Progenitor cell of endocrine pancreas (in vitro differentiated cells): ENCODE measurements at regions not wholly inside any gene's neighbourhood (a gene's known extent, or its start where the extent isn't known, plus 50 kb on each side); places are given as distances from the start of the nearest gene placed in this dataset.

Source experiments
- DNase-seq: peaks from one replicate; pipeline ENCODE4 v3.0.0; 2021; ENCODE audit warnings: low spot score; ENCODE audit not compliant: unreplicated experiment
- H3K27ac Mint-ChIP-seq: 2 replicates; pipeline ENCODE4 v1.8.0; 2021; ENCODE audit warnings: mild to moderate bottlenecking, moderate library complexity, mixed read lengths
- H3K27me3 Mint-ChIP-seq: 2 replicates; pipeline ENCODE4 v1.8.0; 2021; ENCODE audit warnings: mixed read lengths
- H3K36me3 Mint-ChIP-seq: 2 replicates; pipeline ENCODE4 v1.8.0; 2022; ENCODE audit warnings: mixed read lengths; ENCODE audit not compliant: insufficient read depth
- H3K4me1 Mint-ChIP-seq: 2 replicates; pipeline ENCODE4 v1.8.0; 2021; ENCODE audit warnings: low read depth, mixed read lengths
- H3K4me3 Mint-ChIP-seq: 2 replicates; pipeline ENCODE4 v1.8.0; 2021; ENCODE audit warnings: low read depth, mild to moderate bottlenecking, moderate library complexity, mixed read lengths
- H3K9me3 Mint-ChIP-seq: 2 replicates; pipeline ENCODE4 v1.8.0; 2021; ENCODE audit warnings: low read depth, mixed read lengths
- TF ChIP-seq, protein P1 (sequence below): fragments of 200-600 bp; sonication (generic); IDR thresholded peaks from one replicate; pipeline ENCODE4 v1.5.0; 2021; ENCODE audit warnings: antibody characterized with exemption, mild to moderate bottlenecking; ENCODE audit not compliant: unreplicated experiment

DNA sequence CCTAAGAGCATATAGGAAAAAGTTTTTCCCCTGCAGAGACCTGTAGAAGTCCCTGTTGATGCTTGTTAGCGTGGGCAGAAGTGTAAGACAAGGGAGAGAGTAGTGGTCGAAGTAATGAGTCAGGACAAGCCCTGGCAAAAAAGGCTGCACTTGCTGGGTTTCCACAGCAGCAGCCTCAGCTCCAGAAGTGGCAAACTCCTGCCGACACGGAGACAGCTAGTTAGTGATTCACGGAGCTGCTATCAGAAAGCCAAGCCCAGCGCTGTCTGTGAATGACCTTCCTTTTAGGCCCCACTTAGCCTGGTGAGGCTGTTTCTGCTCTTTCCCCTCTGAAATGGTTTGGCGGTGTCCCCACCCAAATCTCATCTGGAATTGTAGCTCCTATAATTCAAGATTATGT is 109.1 kb downstream of the FAM50B start:
- DNase-seq = no peak
- H3K9me3 Mint-ChIP-seq = peaks cover 7% of the 10 kb centered on the region

DNA sequence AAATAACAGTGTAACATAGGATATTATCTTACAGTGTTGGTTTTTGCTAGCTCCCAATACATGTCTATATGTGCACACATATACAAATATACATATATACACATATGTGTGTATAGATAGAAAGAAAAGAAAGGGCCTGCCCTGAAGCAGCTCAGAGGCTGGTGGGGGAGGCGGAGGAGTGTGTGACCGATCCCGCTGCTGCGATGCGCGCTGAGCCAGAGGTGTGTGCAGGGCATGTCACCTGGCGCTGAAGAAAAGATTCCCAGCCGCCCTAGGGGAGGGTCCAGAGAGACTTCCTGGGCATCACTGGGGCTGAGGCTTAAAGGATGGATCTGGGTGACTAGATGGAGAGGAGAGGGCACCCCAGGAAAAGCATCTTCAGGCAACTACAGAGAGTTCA is 110.2 kb downstream of the FAM50B start:
- DNase-seq = no peak
- Mint-ChIP-seq H3K4me1 (no peaks in the 10 kb centered on the region), H3K27ac (no peak overlapping the region), H3K9me3 (peaks cover 4% of the 10 kb centered on the region), H3K36me3 (no peaks in the 10 kb centered on the region), H3K27me3 (peaks cover 3% of the 10 kb centered on the region), H3K4me3 (no peak overlapping the region)
- TF ChIP-seq, protein P1, sequence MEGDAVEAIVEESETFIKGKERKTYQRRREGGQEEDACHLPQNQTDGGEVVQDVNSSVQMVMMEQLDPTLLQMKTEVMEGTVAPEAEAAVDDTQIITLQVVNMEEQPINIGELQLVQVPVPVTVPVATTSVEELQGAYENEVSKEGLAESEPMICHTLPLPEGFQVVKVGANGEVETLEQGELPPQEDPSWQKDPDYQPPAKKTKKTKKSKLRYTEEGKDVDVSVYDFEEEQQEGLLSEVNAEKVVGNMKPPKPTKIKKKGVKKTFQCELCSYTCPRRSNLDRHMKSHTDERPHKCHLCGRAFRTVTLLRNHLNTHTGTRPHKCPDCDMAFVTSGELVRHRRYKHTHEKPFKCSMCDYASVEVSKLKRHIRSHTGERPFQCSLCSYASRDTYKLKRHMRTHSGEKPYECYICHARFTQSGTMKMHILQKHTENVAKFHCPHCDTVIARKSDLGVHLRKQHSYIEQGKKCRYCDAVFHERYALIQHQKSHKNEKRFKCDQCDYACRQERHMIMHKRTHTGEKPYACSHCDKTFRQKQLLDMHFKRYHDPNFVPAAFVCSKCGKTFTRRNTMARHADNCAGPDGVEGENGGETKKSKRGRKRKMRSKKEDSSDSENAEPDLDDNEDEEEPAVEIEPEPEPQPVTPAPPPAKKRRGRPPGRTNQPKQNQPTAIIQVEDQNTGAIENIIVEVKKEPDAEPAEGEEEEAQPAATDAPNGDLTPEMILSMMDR = no peak

More for the DNA sequence above, 109.1 kb downstream of the FAM50B start:
- H3K27me3 Mint-ChIP-seq = peaks cover 3% of the 10 kb centered on the region
- TF ChIP-seq, protein P1 = no peak
- no peaks in the 10 kb centered on the region for H3K4me1 Mint-ChIP-seq
- no peak overlapping the region for H3K27ac Mint-ChIP-seq
- no peak overlapping the region for H3K4me3 Mint-ChIP-seq
- H3K36me3 Mint-ChIP-seq = no peaks in the 10 kb centered on the region

DNA sequence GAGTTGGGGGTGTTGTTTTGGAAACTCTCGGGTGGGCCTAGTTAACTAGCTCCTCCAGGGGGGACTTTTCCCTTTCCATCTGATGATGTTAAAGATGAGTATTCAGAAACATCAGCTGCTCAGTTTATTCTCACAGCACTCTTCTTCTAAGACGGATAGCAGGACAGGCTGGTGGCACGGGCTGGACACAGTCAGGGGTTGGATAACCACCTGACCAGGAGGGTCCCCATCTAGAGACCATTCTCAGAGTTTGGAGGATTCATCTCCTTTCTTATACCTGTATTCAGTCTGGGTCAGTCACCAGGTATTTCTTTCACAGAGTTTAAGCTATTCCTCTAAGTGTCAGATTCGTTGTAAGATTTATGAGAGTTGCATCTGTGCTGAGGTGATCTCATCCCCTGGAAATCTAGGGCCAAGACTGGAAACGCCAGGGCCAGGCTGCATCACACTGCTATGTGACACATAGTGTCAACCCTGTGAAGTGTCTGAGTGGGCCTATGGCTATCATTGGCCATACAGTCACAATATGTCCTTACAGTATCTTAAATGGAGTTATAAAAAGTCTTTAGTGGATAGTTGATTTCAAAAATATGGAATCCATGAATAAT is 111.7 kb downstream of the FAM50B start:
- H3K4me1 Mint-ChIP-seq = no peaks in the 10 kb centered on the region
- peaks cover 4% of the 10 kb centered on the region for H3K9me3 Mint-ChIP-seq
- H3K27me3 Mint-ChIP-seq = peaks cover 3% of the 10 kb centered on the region
- no peak overlapping the region for H3K4me3 Mint-ChIP-seq
- no peaks in the 10 kb centered on the region for H3K36me3 Mint-ChIP-seq
- DNase-seq = no peak
- H3K27ac Mint-ChIP-seq = no peak overlapping the region
- TF ChIP-seq, protein P1 = no peak

DNA sequence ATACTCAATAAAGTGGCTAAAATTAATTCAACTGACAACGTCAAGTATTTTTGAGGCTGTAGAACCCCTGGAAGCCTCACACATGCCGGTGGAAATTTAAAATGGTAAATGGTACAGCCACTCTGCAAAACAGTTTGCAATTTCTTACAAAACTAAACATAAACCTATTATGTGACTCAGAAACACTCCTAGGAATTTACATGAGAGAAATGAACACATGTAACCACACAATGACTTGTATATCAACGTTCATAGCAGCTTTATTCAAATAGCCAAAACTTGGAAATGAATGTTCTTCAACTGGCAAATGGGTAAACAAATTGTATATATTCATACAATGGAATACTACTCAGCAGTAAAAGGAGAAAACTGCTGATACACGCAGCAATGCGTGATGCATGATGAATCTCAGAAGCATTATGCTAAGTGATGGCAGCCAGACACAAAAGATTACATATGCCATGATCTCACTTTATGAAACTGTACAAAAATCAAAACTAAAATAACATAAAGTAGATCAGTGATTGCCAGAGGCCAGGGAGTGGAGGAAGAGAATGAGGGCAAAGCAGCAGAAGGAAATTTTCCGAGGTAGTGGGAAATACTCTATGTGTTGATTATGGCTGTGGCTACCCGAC is 112.5 kb downstream of the FAM50B start:
- H3K27ac Mint-ChIP-seq = no peak overlapping the region
- TF ChIP-seq, protein P1 = no peak
- H3K9me3 Mint-ChIP-seq = peaks cover 4% of the 10 kb centered on the region
- no peak for DNase-seq
- peaks cover 3% of the 10 kb centered on the region for H3K27me3 Mint-ChIP-seq
- H3K4me3 Mint-ChIP-seq = no peak overlapping the region
- H3K36me3 Mint-ChIP-seq = no peaks in the 10 kb centered on the region
- H3K4me1 Mint-ChIP-seq = no peaks in the 10 kb centered on the region

DNA sequence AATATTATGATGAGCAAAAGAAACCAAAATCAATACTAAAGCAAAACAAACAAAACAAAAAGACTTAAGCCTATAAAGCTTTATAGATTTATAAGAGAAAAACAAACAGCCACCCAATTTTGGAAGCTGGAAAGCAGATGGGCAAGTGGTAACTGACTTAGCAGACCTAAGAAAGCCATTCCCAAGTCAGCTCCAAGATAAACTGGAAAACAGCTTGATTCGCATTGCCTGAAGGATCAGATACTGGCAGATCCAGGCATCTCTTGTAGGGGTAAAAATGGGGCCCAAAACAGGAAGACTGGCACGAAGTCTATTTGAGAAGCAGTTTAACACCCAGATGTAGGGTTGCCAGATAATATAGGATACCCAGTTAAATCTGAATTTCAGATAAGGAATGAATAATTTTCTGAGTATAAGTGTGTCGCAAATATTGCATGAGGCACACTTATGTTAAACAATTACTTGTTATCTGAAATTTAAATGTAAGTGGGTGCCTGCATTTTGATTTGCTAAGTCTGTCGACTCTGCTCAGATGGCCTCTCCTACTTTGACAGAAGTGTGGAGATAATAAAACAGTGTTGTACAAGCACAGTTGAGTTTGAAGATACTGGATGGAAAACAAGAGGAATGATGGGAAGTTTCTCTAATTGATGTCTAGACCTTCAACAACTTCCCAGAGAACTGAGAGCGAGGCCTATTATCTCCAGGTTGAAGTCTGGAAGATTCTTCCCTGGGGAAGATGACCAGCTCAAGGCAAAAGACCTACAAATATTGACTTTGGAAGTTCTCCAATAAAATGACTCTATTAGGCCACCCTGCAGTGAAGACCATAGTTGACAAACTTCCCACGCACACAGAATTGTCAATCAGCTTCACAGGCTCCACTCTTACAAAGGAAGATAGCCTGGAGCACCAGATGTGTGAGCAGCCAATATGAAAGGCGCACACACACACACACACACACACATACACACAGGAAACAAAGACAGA is 113.4 kb downstream of the FAM50B start:
- DNase-seq = no peak
- H3K36me3 Mint-ChIP-seq = no peaks in the 10 kb centered on the region
- peaks cover 4% of the 10 kb centered on the region for H3K9me3 Mint-ChIP-seq

More for the DNA sequence above, 113.4 kb downstream of the FAM50B start:
- Mint-ChIP-seq H3K27me3 (peaks cover 3% of the 10 kb centered on the region), H3K4me1 (no peaks in the 10 kb centered on the region), H3K27ac (no peak overlapping the region), H3K4me3 (no peak overlapping the region)
- TF ChIP-seq, protein P1 = no peak
